Thoracic aorta (tissue), 2 donors: ENCODE measurements at regions not wholly inside any gene's neighbourhood (a gene's known extent, or its start where the extent isn't known, plus 50 kb on each side); places are given as distances from the start of the nearest gene placed in this dataset.

Experiments used
- ATAC-seq: fragments of 150-250 bp; one replicate; pipeline ENCODE4 v1.8.0; 2017; ENCODE audit warnings: low read depth; ENCODE audit not compliant: insufficient number of reproducible peaks, low FRiP score
- DNase-seq: peaks from one replicate; pipeline ENCODE4 v3.0.0-alpha.2; 2020; ENCODE audit warnings: low spot score
- H3K27ac ChIP-seq, 2 donors: fragments of 200-600 bp; sonication (generic); 1 replicate in 1 of 2; 2 replicates in 1 of 2; pipeline ENCODE4 v1.5.1; 2016; ENCODE audit warnings: mild to moderate bottlenecking in 2 of 2, moderate library complexity in 2 of 2
- H3K27me3 ChIP-seq: fragments of 200-600 bp; sonication (generic); replicated peaks from 2 replicates; pipeline ENCODE4 v1.6.0; 2016; ENCODE audit warnings: mild to moderate bottlenecking; ENCODE audit not compliant: insufficient read depth
- H3K36me3 ChIP-seq: fragments of 200-600 bp; sonication (generic); one replicate; pipeline ENCODE4 v1.5.1; 2016
- H3K4me1 ChIP-seq, 2 donors: fragments of 200-600 bp; sonication (generic); 1 replicate in 1 of 2; 2 replicates in 1 of 2; pipeline versions ENCODE4 v1.5.1 to v1.6.0; 2016; ENCODE audit warnings: low read depth in 2 of 2, mild to moderate bottlenecking in 1 of 2; ENCODE audit not compliant: control insufficient read depth in 1 of 2
- H3K4me3 ChIP-seq: fragments of 200-600 bp; sonication (generic); 2 replicates; pipeline ENCODE4 v1.5.1; 2016; ENCODE audit warnings: mild to moderate bottlenecking
- H3K9me3 ChIP-seq: fragments of 200-600 bp; sonication (generic); 2 replicates; pipeline ENCODE4 v1.5.1; 2016
- TF ChIP-seq, protein P1 (sequence below): fragments of 200-600 bp; sonication (generic); IDR thresholded peaks from one replicate; pipeline ENCODE4 v1.5.1; 2019; ENCODE audit warnings: antibody characterized with exemption

DNA sequence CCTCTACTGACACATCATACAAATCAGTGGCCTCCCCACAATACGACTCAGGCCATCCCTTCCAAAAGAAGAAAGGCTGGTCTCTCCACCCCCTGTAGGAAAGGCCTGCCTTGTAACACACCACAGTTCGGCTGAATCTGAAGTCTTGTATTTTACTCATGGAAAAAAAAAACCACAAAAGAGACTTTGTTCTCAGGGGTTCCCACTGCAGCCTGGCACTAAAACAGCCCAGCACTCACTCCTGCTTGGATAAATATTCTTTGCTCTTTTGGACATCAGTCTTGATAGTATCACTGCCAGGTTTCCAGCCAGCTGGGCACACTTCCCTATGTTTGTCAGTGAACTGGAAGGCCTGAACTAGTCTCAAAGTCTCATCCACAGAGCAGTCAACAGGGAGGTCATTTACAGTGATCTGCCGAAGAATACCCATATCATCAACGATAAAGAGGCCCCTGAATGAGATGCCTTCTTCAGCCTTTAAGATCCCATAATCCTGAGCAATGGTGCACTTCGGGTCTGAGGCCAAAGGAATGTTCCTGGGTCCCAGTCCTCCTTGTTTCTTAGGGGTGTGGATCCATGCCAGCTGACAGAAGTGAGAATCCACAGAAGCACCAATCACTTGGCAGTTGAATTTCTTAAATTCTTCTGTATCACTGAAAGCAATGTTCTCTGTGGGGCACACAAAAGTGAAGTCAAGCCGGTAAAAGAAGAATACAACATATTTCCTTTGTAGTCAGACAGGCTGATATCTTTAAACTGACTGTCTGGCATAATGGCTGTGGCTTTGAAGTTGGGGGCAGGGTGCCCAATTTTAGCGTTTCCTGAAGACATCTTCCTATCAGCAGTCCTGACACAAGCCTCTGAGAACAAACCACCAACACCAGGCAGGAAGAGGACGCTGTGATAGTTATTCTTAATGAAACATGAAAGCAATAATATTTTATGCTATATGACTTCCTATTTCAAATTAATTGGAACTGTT, 198.1 kb downstream of the LURAP1L start:
- H3K27me3 ChIP-seq: no peaks in the 10 kb centered on the region
- H3K4me1 ChIP-seq: peaks cover 0 to 12% of the 10 kb centered on the region in 2 donors
- ATAC-seq: no peak
- H3K4me3 ChIP-seq: no peak overlapping the region
- no peaks in the 10 kb centered on the region for H3K9me3 ChIP-seq
- DNase-seq: no peak
- no peaks in the 10 kb centered on the region for H3K36me3 ChIP-seq
- TF ChIP-seq, protein P1, sequence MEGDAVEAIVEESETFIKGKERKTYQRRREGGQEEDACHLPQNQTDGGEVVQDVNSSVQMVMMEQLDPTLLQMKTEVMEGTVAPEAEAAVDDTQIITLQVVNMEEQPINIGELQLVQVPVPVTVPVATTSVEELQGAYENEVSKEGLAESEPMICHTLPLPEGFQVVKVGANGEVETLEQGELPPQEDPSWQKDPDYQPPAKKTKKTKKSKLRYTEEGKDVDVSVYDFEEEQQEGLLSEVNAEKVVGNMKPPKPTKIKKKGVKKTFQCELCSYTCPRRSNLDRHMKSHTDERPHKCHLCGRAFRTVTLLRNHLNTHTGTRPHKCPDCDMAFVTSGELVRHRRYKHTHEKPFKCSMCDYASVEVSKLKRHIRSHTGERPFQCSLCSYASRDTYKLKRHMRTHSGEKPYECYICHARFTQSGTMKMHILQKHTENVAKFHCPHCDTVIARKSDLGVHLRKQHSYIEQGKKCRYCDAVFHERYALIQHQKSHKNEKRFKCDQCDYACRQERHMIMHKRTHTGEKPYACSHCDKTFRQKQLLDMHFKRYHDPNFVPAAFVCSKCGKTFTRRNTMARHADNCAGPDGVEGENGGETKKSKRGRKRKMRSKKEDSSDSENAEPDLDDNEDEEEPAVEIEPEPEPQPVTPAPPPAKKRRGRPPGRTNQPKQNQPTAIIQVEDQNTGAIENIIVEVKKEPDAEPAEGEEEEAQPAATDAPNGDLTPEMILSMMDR: no peak
- H3K27ac ChIP-seq: no peak overlapping the region

DNA sequence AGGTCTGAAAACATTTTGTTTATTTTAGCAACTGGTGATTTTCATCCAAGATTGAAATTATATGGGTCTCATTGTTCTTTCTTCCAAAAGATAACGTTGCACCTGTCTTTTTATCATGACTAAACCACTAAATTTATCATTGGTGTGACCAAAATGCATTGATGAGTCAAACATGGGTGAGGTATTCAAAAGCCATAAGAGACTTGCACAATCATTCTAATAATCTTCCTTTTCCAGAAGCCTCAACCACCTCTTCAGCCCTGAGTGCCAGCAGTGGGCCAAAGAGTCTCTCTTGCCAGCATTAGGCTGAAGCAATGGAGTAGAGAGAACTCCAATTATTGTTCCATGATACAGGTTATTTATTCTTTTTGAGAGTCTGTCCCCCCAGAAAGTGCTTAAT, 198.9 kb downstream of the LURAP1L start:
- no peak for ATAC-seq
- H3K9me3 ChIP-seq: no peaks in the 10 kb centered on the region
- TF ChIP-seq, protein P1: no peak

DNA sequence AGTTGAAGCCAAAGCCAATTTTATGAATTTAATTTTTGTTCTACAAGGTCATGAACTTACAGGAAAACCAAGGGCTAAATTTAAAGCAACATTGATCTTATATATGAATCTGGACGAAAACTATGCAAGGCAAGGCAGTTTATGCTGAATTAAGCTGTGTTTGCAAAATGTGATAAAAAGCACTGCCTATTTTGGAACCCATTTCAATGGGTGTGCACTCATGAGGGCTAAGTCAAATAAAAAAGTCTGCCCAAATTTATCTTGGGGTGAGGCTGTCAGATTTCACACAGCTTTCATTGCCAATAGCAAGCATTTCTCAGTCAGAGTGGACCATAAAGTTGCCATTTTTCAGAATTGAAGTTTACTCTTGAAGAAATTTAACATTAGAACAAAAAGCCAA, 199.9 kb downstream of the LURAP1L start:
- H3K9me3 ChIP-seq: no peaks in the 10 kb centered on the region
- H3K4me3 ChIP-seq: no peak overlapping the region
- DNase-seq (no peak), ATAC-seq (no peak)
- H3K4me1 ChIP-seq: peaks cover 0 to 12% of the 10 kb centered on the region in 2 donors
- H3K27ac ChIP-seq: no peak overlapping the region
- TF ChIP-seq, protein P1: no peak
- H3K27me3 ChIP-seq: no peaks in the 10 kb centered on the region
- H3K36me3 ChIP-seq: no peaks in the 10 kb centered on the region

More for the DNA sequence above, 198.9 kb downstream of the LURAP1L start:
- H3K4me1 ChIP-seq: peaks cover 0 to 12% of the 10 kb centered on the region in 2 donors
- H3K27me3 ChIP-seq: no peaks in the 10 kb centered on the region
- H3K36me3 ChIP-seq: no peaks in the 10 kb centered on the region
- no peak for DNase-seq
- no peak overlapping the region for H3K27ac ChIP-seq
- no peak overlapping the region for H3K4me3 ChIP-seq

DNA sequence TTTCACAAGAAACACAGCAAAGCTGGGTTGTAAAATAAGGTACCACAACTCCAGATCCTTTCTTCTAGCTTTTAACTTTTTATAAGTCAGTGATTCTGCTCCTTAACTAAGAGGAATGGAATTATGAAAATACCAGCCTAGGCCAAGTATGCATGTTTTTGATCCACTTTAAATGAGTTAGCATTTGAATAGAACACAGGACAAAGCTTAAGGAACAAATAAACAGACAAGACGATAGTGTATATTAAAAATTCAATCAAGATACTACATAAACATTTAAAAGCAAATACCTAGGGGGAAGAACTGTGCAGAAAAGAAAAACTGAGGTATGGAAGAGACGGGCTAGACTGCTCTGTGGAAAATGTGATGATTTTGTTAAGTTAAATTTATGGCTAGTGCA, 200.7 kb downstream of the LURAP1L start:
- Histone ChIP-seq H3K4me1 (peaks cover 0 to 12% of the 10 kb centered on the region in 2 donors), H3K4me3 (no peak overlapping the region), H3K36me3 (no peaks in the 10 kb centered on the region), H3K9me3 (no peaks in the 10 kb centered on the region), H3K27ac (no peak overlapping the region), H3K27me3 (no peaks in the 10 kb centered on the region)
- ATAC-seq (no peak), DNase-seq (no peak)
- TF ChIP-seq, protein P1: no peak

DNA sequence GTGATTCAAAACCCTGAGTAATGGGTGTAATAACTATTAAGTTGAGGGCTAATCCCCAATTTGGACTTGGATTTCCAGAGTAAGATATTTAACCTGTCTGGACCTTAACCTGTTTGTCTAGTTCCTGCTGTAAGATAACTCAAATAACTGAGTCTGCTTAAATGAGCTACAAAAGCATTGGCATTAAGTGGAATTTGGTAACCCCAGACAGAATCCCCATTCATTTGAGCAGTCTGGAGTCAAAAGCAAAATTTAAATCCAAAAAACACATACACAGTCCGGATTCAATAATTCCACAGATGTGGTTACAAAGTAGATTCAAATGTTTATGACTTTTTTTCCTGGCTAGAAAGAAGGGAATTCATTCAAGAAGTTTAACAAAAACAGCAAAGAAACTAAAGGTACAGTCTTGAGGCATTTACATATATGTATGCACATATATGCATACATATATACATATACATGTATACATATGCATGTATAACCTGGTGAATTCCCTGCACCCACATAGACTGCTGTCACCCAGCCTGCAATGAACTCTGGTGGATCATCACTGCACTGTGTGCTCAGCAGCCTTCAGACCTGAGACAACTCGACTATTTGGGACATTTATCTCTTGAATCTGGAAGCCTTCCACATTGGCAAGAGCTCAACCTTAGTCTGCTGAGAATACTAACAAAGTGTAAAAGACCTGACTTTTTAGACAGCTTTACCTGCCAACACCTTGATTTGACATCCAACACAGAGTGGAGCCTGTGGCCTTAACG, 205.4 kb downstream of the LURAP1L start:
- no peaks in the 10 kb centered on the region for H3K36me3 ChIP-seq
- TF ChIP-seq, protein P1: no peak
- H3K4me3 ChIP-seq: no peak overlapping the region
- H3K9me3 ChIP-seq: no peaks in the 10 kb centered on the region
- no peak for ATAC-seq
- H3K27me3 ChIP-seq: no peaks in the 10 kb centered on the region
- peaks cover 0 to 4% of the 10 kb centered on the region in 2 donors for H3K4me1 ChIP-seq
- no peak for DNase-seq
- H3K27ac ChIP-seq: no peak overlapping the region
